Thoracic aorta (tissue), 2 donors: ENCODE measurements at regions not wholly inside any gene's neighbourhood (a gene's known extent, or its start where the extent isn't known, plus 50 kb on each side); places are given as distances from the start of the nearest gene placed in this dataset.

ENCODE experiments used
- ATAC-seq: fragments of 150-250 bp; one replicate; pipeline ENCODE4 v1.8.0; 2017; ENCODE audit warnings: low read depth; ENCODE audit not compliant: insufficient number of reproducible peaks, low FRiP score
- DNase-seq: peaks from one replicate; pipeline ENCODE4 v3.0.0-alpha.2; 2020; ENCODE audit warnings: low spot score
- H3K27ac ChIP-seq, 2 donors: fragments of 200-600 bp; sonication (generic); 1 replicate in 1 of 2; 2 replicates in 1 of 2; pipeline ENCODE4 v1.5.1; 2016; ENCODE audit warnings: mild to moderate bottlenecking in 2 of 2, moderate library complexity in 2 of 2
- H3K27me3 ChIP-seq: fragments of 200-600 bp; sonication (generic); replicated peaks from 2 replicates; pipeline ENCODE4 v1.6.0; 2016; ENCODE audit warnings: mild to moderate bottlenecking; ENCODE audit not compliant: insufficient read depth
- H3K36me3 ChIP-seq: fragments of 200-600 bp; sonication (generic); one replicate; pipeline ENCODE4 v1.5.1; 2016
- H3K4me1 ChIP-seq, 2 donors: fragments of 200-600 bp; sonication (generic); 1 replicate in 1 of 2; 2 replicates in 1 of 2; pipeline versions ENCODE4 v1.5.1 to v1.6.0; 2016; ENCODE audit warnings: low read depth in 2 of 2, mild to moderate bottlenecking in 1 of 2; ENCODE audit not compliant: control insufficient read depth in 1 of 2
- H3K4me3 ChIP-seq: fragments of 200-600 bp; sonication (generic); 2 replicates; pipeline ENCODE4 v1.5.1; 2016; ENCODE audit warnings: mild to moderate bottlenecking
- H3K9me3 ChIP-seq: fragments of 200-600 bp; sonication (generic); 2 replicates; pipeline ENCODE4 v1.5.1; 2016
- CTCF ChIP-seq: fragments of 200-600 bp; sonication (generic); IDR thresholded peaks from one replicate; pipeline ENCODE4 v1.5.1; 2019; ENCODE audit warnings: antibody characterized with exemption

- no peak for TF ChIP-seq CTCF
- Histone ChIP-seq H3K9me3 (no peaks in the 10 kb centered on the region), H3K27ac (no peak overlapping the region), H3K27me3 (no peaks in the 10 kb centered on the region), H3K4me3 (no peak overlapping the region), H3K4me1 (no peaks in the 10 kb centered on the region), H3K36me3 (no peaks in the 10 kb centered on the region)
- no peak for DNase-seq
- ATAC-seq = no peak
These were observed 289.7 kb upstream of the TRAM1L1 start for GRCh38 chr4:117375101-117375500.

- Histone ChIP-seq H3K27me3 (no peaks in the 10 kb centered on the region), H3K4me3 (no peak overlapping the region), H3K4me1 (no peaks in the 10 kb centered on the region), H3K27ac (no peak overlapping the region), H3K36me3 (no peaks in the 10 kb centered on the region), H3K9me3 (no peaks in the 10 kb centered on the region)
- TF ChIP-seq CTCF = no peak
- DNase-seq = no peak
- ATAC-seq = no peak
These were observed 291.3 kb upstream of the TRAM1L1 start for GRCh38 chr4:117376692-117377091.

- Histone ChIP-seq H3K4me1 (no peaks in the 10 kb centered on the region), H3K4me3 (no peak overlapping the region), H3K27me3 (no peaks in the 10 kb centered on the region), H3K9me3 (no peaks in the 10 kb centered on the region), H3K36me3 (no peaks in the 10 kb centered on the region), H3K27ac (no peak overlapping the region)
- no peak for TF ChIP-seq CTCF
- ATAC-seq (no peak), DNase-seq (no peak)
These were observed 293.6 kb upstream of the TRAM1L1 start for GRCh38 chr4:117378942-117379341.

- H3K27ac ChIP-seq = no peak overlapping the region
- no peaks in the 10 kb centered on the region for H3K4me1 ChIP-seq
- no peaks in the 10 kb centered on the region for H3K36me3 ChIP-seq
- ATAC-seq (no peak), DNase-seq (no peak)
- no peaks in the 10 kb centered on the region for H3K9me3 ChIP-seq
- no peak for TF ChIP-seq CTCF
- no peaks in the 10 kb centered on the region for H3K27me3 ChIP-seq
- H3K4me3 ChIP-seq = no peak overlapping the region
These were observed 298.1 kb upstream of the TRAM1L1 start for GRCh38 chr4:117383468-117383867.

GRCh38 chr4:117385526-117385925 is 300.1 kb upstream of the TRAM1L1 start:
- Histone ChIP-seq H3K9me3 (no peaks in the 10 kb centered on the region), H3K36me3 (no peaks in the 10 kb centered on the region), H3K4me3 (no peak overlapping the region), H3K27ac (no peak overlapping the region), H3K27me3 (no peaks in the 10 kb centered on the region), H3K4me1 (no peaks in the 10 kb centered on the region)
- no peak for TF ChIP-seq CTCF
- DNase-seq (no peak), ATAC-seq (no peak)
